ENCODE measurements at regions not wholly inside any gene's neighbourhood (a gene's known extent, or its start where the extent isn't known, plus 50 kb on each side); places are given as distances from the start of the nearest gene placed in this dataset.

DNA sequence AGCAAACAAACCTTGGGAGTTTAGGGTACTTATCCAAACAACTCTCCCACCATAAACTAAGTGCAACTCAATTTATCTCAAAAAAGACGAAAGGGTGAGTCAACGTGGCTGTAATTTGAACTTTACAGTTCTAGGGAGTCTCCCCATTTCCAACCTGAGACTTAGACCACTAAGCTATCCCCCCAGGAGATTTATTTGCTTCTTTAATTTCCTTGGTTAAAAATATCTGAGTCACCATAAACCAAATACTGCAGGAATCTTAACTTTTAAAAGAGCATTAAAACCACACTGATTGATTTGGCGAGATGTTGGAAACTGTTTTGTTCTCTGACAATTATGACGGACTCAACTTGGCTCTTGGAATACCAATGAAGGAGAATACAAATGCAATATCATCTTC is 299.3 kb upstream of the SOX9 start:
- TF ChIP-seq, protein P1, sequence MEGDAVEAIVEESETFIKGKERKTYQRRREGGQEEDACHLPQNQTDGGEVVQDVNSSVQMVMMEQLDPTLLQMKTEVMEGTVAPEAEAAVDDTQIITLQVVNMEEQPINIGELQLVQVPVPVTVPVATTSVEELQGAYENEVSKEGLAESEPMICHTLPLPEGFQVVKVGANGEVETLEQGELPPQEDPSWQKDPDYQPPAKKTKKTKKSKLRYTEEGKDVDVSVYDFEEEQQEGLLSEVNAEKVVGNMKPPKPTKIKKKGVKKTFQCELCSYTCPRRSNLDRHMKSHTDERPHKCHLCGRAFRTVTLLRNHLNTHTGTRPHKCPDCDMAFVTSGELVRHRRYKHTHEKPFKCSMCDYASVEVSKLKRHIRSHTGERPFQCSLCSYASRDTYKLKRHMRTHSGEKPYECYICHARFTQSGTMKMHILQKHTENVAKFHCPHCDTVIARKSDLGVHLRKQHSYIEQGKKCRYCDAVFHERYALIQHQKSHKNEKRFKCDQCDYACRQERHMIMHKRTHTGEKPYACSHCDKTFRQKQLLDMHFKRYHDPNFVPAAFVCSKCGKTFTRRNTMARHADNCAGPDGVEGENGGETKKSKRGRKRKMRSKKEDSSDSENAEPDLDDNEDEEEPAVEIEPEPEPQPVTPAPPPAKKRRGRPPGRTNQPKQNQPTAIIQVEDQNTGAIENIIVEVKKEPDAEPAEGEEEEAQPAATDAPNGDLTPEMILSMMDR (IDR thresholded peaks at IDR 0.05; ENCODE audit: insufficient read depth, low read depth, low read length) = no peak
- DNase-seq (ENCODE audit: low read depth) = peak; percentile 11
- H3K4me3 ChIP-seq (ENCODE audit: low read depth, low read length) = no peak overlapping the region

DNA sequence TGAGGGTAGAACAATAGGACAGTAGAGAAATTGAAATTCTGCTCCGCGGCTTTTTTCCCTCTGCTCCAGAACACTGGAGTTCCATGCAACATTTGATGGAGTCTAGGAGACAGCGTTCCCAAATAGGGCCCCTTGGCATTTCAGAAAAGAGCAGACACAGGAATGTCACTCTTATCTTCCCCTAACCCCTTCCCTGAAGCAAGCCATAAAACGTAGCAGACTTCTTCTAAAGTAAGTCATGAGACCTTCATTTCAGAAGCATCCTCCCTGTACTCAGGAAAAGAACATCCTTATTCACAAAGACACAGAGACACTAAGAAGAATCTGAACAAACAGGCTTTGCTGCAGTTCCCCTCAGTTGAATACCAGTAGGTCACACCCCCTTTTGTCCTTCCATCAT is 296.1 kb upstream of the SOX9 start:
- no peak for DNase-seq (ENCODE audit: low read depth)
- no peak overlapping the region for H3K4me3 ChIP-seq (ENCODE audit: low read depth, low read length)
- TF ChIP-seq, protein P1 (IDR thresholded peaks at IDR 0.05; ENCODE audit: insufficient read depth, low read depth, low read length) = no peak

DNA sequence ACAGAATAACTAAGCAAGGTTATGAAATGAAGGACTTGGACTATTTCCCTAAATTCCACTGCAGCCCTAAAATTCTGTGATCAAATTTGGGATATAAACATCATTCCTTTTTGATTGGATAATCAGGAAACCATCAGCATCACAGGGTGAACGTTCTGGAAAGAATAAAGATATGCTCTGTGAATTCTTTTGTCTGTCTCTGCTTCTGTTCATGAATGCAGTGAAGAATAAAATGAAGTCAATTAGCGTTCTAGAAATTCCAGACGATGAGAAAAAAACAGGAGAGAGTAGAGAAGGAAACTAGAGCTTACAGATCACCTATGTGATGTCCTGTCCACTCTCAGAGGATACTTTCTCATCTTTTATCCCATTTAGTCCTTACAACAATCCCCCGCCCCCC is 295.1 kb upstream of the SOX9 start:
- no peak for DNase-seq (ENCODE audit: low read depth)
- no peak overlapping the region for H3K4me3 ChIP-seq (ENCODE audit: low read depth, low read length)
- TF ChIP-seq, protein P1 (IDR thresholded peaks at IDR 0.05; ENCODE audit: insufficient read depth, low read depth, low read length) = no peak

DNA sequence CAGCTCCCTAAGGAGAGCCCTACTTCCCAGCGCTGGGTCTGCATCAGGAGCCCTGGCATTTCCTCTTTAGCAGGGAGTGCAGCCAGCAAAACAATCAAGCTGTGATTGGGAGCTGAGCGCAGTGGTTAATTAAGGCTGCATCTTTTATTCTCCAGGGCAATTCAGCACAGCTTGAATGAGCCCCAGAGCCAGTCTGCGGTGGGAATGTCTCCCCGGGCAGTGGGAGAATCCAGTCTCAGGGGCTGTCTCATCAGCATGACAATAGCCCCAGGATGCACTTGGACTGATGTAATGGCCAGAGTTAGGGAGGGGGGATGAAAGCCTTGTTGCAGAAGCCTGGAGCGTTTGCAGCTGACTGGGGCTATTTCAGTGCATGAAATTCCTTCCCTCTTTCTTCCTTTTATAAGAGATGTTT is 292.6 kb upstream of the SOX9 start:
- no peak for DNase-seq (ENCODE audit: low read depth)
- TF ChIP-seq, protein P1 (IDR thresholded peaks at IDR 0.05; ENCODE audit: insufficient read depth, low read depth, low read length) = no peak
- H3K4me3 ChIP-seq (ENCODE audit: low read depth, low read length) = no peak overlapping the region

DNA sequence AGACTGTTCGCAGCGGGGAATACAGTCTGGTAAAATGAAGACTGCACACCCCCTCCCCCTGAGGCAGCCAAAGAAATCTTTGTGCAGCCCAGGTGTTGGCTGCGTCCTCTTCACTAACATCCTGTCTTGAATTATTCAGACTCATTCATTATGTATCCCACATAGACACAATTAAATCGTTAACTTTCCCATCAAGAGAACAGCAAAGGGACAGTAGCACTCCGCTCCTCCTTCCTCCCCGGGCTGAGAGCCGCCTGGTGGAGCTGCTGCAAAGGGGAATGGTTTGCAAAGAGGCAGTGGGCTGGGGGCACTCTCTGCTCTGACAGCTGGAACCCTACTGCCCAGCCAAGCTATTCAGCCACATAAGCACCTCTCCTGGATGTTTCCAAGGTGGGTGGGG is 290.0 kb upstream of the SOX9 start:
- DNase-seq (ENCODE audit: low read depth) = no peak
- no peak overlapping the region for H3K4me3 ChIP-seq (ENCODE audit: low read depth, low read length)

DNA sequence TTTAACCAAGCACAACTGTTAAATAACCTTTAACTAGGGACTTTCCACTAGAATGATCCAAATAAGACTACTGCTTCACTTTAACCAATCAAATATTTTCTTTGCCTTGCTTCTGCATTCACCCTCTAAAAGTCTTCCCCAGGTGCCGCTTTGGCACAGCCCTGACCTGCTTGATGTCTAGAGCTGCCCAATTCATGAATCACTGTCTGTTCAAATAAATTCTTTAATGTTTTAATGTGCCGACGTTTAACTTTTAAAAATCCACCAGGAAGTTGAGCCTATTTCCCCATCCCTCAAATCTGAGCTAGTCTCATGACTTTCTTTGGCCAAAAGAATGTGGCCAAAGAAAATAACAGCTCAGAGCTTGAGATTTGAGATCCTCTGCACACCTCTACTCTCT is 277.8 kb upstream of the SOX9 start:
- no peak overlapping the region for H3K4me3 ChIP-seq (ENCODE audit: low read depth, low read length)
- TF ChIP-seq, protein P1 (IDR thresholded peaks at IDR 0.05; ENCODE audit: insufficient read depth, low read depth, low read length) = no peak
- DNase-seq (ENCODE audit: low read depth) = no peak

More for the DNA sequence above, 290.0 kb upstream of the SOX9 start:
- TF ChIP-seq, protein P1 (IDR thresholded peaks at IDR 0.05; ENCODE audit: insufficient read depth, low read depth, low read length) = no peak

DNA sequence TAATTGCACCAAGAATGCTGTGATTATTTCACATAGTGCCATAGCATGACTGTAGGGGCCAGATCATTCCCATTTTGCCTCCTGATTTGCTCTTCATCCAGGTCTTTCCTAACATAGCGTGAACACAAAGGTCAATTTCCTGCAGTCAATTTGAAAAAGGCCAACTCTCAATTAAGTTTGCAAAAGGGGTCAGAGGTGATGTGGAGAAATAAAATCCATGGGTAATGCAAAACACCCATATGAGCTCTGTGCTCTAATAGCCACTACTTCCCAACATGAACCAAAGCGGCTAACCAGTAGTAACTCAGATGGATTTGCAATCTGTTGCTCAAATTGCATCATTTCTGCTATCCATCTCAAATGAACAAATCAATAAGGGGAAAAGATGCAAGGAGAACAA is 275.5 kb upstream of the SOX9 start:
- H3K4me3 ChIP-seq (ENCODE audit: low read depth, low read length) = no peak overlapping the region
- TF ChIP-seq, protein P1 (IDR thresholded peaks at IDR 0.05; ENCODE audit: insufficient read depth, low read depth, low read length) = no peak
- DNase-seq (ENCODE audit: low read depth) = no peak

All from fibroblast of villous mesenchyme (primary cell).